Keratinocyte (primary cell): ENCODE measurements at regions not wholly inside any gene's neighbourhood (a gene's known extent, or its start where the extent isn't known, plus 50 kb on each side); places are given as distances from the start of the nearest gene placed in this dataset.

Experiments used
- DNase-seq: peaks from one replicate; pipeline ENCODE4 v3.0.0-alpha.2; 2011; ENCODE audit warnings: low read depth, missing footprints, low spot score
- FAIRE-seq: peaks from 2 replicates; lab custom pipeline; 2011; peaks lifted over from hg19 to GRCh38; lab: Jason Lieb, UNC
- H2AFZ ChIP-seq: 2 replicates; pipeline ENCODE4 v1.6.0; 2012; ENCODE audit warnings: low read length, control low read depth, inconsistent platforms; ENCODE audit not compliant: control insufficient read depth
- H3K27ac ChIP-seq: 2 replicates; pipeline ENCODE4 v1.5.1; 2011; ENCODE audit warnings: low read length; ENCODE audit not compliant: control insufficient read depth, insufficient read depth
- H3K27me3 ChIP-seq: 3 replicates; pipeline ENCODE4 v1.6.0; 2011; ENCODE audit warnings: low read length; ENCODE audit not compliant: control insufficient read depth, insufficient read depth; ENCODE audit errors: extremely low read depth
- H3K36me3 ChIP-seq, 2 experiments: 2 replicates in 1 of 2; 3 replicates in 1 of 2; pipeline ENCODE4 v1.5.1; 2011; ENCODE audit warnings: low read length in 2 of 2, mild to moderate bottlenecking in 1 of 2; ENCODE audit not compliant: control insufficient read depth in 2 of 2, insufficient read depth in 2 of 2; ENCODE audit errors: extremely low read depth in 1 of 2
- H3K4me1 ChIP-seq: 3 replicates; pipeline ENCODE4 v1.5.1; 2011; ENCODE audit warnings: low read length; ENCODE audit not compliant: control insufficient read depth, insufficient read depth; ENCODE audit errors: extremely low read depth
- H3K4me2 ChIP-seq: 3 replicates; pipeline ENCODE4 v1.6.0; 2011; ENCODE audit warnings: low read depth, low read length; ENCODE audit not compliant: control insufficient read depth, insufficient read depth; ENCODE audit errors: extremely low read depth
- H3K4me3 ChIP-seq, 3 experiments: fragments of 200-600 bp in 1 of 3; sonication (generic) in 1 of 3; 2 replicates in 2 of 3; 3 replicates in 1 of 3; pipeline ENCODE4 v1.5.1; 2011 to 2016; ENCODE audit warnings: low read length in 3 of 3, mild to moderate bottlenecking in 3 of 3, control low read depth in 2 of 3, inconsistent platforms in 1 of 3, low read depth in 1 of 3, mixed read lengths in 1 of 3, mixed run types in 1 of 3, moderate library complexity in 1 of 3; ENCODE audit not compliant: control insufficient read depth in 2 of 3, insufficient read depth in 2 of 3; ENCODE audit errors: extremely low read depth in 1 of 3
- H3K79me2 ChIP-seq: 2 replicates; pipeline ENCODE4 v1.6.0; 2012; ENCODE audit warnings: low read length; ENCODE audit not compliant: control insufficient read depth, insufficient read depth
- H3K9ac ChIP-seq: 3 replicates; pipeline ENCODE4 v1.6.0; 2011; ENCODE audit warnings: low read length; ENCODE audit not compliant: control insufficient read depth, insufficient read depth; ENCODE audit errors: extremely low read depth
- H3K9me1 ChIP-seq: 3 replicates; pipeline ENCODE4 v1.6.0; 2011; ENCODE audit warnings: low read length; ENCODE audit not compliant: control insufficient read depth, insufficient read depth; ENCODE audit errors: extremely low read depth
- H3K9me3 ChIP-seq: 2 replicates; pipeline ENCODE4 v1.5.1; 2012; ENCODE audit warnings: low read depth, low read length; ENCODE audit not compliant: control insufficient read depth
- H4K20me1 ChIP-seq: 3 replicates; pipeline ENCODE4 v1.6.0; 2011; ENCODE audit warnings: low read length; ENCODE audit not compliant: control insufficient read depth, insufficient read depth; ENCODE audit errors: extremely low read depth
- CTCF ChIP-seq, 3 experiments: IDR thresholded peaks in 1 of 3; conservative IDR thresholded peaks in 1 of 3; optimal IDR thresholded peaks in 1 of 3; 2 replicates in 2 of 3; 3 replicates in 1 of 3; pipeline versions ENCODE3 to v1.5.1; 2011; ENCODE audit warnings: low read length in 3 of 3, mild to moderate bottlenecking in 3 of 3, moderate library complexity in 2 of 3, control low read depth in 1 of 3, inconsistent platforms in 1 of 3; ENCODE audit not compliant: insufficient read depth in 2 of 3; ENCODE audit errors: extremely low read depth in 1 of 3
- EZH2 ChIP-seq: IDR thresholded peaks from one replicate; pipeline ENCODE4 v1.6.1; 2012; ENCODE audit warnings: inconsistent platforms, mild to moderate bottlenecking, low read length, moderate library complexity
- dilution Hi-C: fragments of 300-500 bp; cut with MboI; formaldehyde crosslinking; loops from one replicate; pipeline ENCODE4 v1.7.0; 2020; ENCODE audit warnings: low sequenced_read_pairs; ENCODE audit not compliant: extremely low pct_ligation_motif_present

- dilution Hi-C loops = no loop called here
- no peaks in the 10 kb centered on the region for H4K20me1 ChIP-seq
- TF ChIP-seq CTCF (optimal IDR thresholded peaks at IDR 0.05 in 1 of 3, IDR thresholded peaks at IDR 0.05 in 1 of 3, conservative IDR thresholded peaks at IDR 0.05 in 1 of 3; ENCODE audit: extremely low read depth in 1 of 3, insufficient read depth in 2 of 3, low read length in 3 of 3) (no peak), EZH2 (no peak)
- no peak overlapping the region for H3K4me2 ChIP-seq
- H3K36me3 ChIP-seq = no peaks in the 10 kb centered on the region
- DNase-seq (no peak), FAIRE-seq (no peak)
- no peaks in the 10 kb centered on the region for H3K79me2 ChIP-seq
- H3K4me3 ChIP-seq = no peak overlapping the region
- H3K9ac ChIP-seq = no peak overlapping the region
- no peak overlapping the region for H3K27ac ChIP-seq
- no peaks in the 10 kb centered on the region for H3K9me3 ChIP-seq
- no peaks in the 10 kb centered on the region for H3K27me3 ChIP-seq
- H2AFZ ChIP-seq = no peak overlapping the region
- no peaks in the 10 kb centered on the region for H3K9me1 ChIP-seq
- H3K4me1 ChIP-seq = no peaks in the 10 kb centered on the region
Observed at GRCh38 chr7:69020536-69020935, 577.7 kb upstream of the AUTS2 start.

DNA sequence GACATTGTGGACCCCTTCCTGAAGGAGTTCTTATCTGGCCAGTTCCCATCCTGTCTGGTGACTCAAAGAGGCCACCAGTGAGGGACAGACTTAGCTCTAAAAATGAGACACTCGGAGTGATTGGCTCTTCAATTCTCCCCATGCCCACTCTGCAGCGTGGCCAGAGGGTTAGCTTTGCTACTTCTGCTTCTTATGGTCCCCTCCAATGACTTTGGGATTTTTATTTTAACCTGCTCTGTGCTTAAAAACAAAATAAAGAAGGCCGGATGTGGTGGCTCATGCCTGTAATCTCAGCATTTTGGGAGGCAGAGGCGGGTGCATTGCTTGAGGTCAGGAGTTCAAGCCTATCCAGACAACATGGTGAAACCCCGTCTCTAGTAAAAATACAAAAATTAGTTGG, 573.0 kb upstream of the AUTS2 start:
- FAIRE-seq = no peak
- H4K20me1 ChIP-seq = no peaks in the 10 kb centered on the region

More for the DNA sequence above, 573.0 kb upstream of the AUTS2 start:
- no peaks in the 10 kb centered on the region for H3K27me3 ChIP-seq
- no peak overlapping the region for H3K9ac ChIP-seq
- dilution Hi-C loops = no loop called here
- no peaks in the 10 kb centered on the region for H3K4me1 ChIP-seq
- H2AFZ ChIP-seq = no peak overlapping the region
- H3K4me3 ChIP-seq = no peak overlapping the region
- H3K9me1 ChIP-seq = no peaks in the 10 kb centered on the region
- no peak for TF ChIP-seq EZH2
- no peak for TF ChIP-seq CTCF (optimal IDR thresholded peaks at IDR 0.05 in 1 of 3, IDR thresholded peaks at IDR 0.05 in 1 of 3, conservative IDR thresholded peaks at IDR 0.05 in 1 of 3; ENCODE audit: extremely low read depth in 1 of 3, insufficient read depth in 2 of 3, low read length in 3 of 3)
- no peak for DNase-seq
- no peaks in the 10 kb centered on the region for H3K36me3 ChIP-seq
- no peak overlapping the region for H3K4me2 ChIP-seq
- no peak overlapping the region for H3K27ac ChIP-seq
- H3K79me2 ChIP-seq = no peaks in the 10 kb centered on the region
- no peaks in the 10 kb centered on the region for H3K9me3 ChIP-seq
